CD4-positive, alpha-beta T cell treated with Interleukin-17A for 4 hours (primary cell): ENCODE measurements at regions not wholly inside any gene's neighbourhood (a gene's known extent, or its start where the extent isn't known, plus 50 kb on each side); places are given as distances from the start of the nearest gene placed in this dataset.
"Not testable (repeated sequence)": the region's sequence is repeated elsewhere in the genome, so short reads cannot be mapped to it uniquely, and the experiment has no call there.

Experiments
- DNase-seq: peaks from one replicate; pipeline ENCODE4 v3.0.0-alpha.2; 2020; ENCODE audit warnings: mixed read lengths

GRCh38 chr1:227508431-227508830, 54.9 kb upstream of the ZNF678 start:
- DNase-seq: no peak

DNA sequence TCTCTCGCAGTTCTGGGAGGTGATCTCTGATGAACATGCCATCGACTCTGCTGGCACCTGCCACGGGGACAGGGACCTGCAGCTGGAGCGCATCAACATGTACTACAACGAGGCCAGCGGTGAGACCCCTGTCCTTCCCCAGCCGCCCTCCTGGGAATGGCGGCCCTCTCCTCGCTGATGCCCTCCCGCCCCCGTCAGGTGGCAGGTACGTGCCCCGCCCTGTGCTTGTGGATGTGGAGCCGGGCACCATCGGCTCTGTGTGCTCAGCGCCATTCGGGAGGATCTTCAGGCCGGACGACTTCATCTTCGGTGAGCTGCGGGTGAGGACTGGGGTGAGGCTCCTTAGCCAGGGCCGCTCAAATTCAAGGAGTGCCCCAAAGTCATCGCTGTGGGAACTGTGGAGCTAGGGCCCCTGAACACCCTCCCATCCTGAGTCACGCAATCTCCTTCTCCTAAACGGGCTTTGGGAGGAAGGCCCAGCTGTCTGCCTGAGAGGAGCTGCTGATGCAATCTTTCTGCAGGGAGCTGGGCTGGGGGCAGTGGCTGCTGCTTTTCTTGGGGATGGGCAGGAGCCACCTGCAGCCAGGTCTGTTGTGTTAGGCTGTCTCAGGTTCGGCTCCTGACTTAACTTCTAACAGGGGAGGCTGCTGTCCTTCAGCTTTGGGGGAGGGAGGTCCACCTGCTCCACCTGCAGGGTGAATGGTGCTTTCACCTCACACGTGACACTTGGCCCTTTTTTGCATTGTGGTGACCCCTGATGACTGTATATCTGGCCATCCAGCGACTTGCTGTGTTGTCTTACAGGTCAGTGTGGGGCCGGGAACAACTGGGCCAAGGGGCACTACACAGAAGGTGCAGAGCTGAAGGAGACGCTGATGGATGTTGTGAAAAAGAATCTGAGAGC, 56.6 kb upstream of the ZNF678 start:
- not testable (repeated sequence) for DNase-seq

GRCh38 chr1:227496045-227496444, 67.3 kb upstream of the ZNF678 start:
- not testable (repeated sequence) for DNase-seq

GRCh38 chr1:227493863-227494551, 69.3 kb upstream of the ZNF678 start:
- not testable (repeated sequence) for DNase-seq

GRCh38 chr1:227490478-227490877, 72.9 kb upstream of the ZNF678 start:
- DNase-seq: no peak

DNA sequence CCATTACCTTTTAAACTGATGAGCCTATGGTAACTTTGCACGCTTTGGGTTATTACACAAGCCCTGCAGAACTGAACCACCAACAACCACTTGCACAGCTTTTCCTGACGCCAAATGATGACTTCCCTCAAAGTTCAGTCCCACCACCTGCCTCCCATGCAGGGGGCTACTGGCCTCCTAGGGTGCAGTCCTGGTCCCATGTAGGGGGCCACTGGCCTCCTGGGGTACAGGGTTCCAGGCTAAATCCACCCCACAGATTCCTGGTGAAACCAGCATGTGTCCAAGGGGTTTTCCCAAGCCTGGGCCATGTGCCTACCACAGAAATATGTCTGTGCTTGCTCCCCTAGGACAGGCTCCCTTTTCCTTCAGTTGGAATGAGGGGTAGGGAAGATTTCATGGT, 73.4 kb upstream of the ZNF678 start:
- DNase-seq: no peak

DNA sequence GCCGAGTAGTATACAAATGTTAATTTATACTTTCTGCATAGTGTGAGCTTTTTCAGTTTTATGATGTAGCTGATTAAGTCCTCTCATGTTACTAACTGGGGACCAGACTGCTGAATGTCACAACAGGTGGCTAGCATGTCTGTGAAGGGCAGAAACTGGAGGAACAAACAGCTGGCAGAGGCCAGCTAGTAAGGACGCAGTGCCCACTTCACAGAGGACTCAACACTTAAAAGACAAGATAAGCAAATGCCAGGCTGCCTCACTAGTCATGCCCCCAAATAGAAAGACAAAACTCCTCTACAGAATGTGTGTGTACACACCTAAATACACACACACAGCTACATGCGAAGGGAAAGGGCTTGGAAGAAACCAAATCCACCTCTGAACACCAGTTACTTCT, 73.8 kb upstream of the ZNF678 start:
- DNase-seq: no peak

DNA sequence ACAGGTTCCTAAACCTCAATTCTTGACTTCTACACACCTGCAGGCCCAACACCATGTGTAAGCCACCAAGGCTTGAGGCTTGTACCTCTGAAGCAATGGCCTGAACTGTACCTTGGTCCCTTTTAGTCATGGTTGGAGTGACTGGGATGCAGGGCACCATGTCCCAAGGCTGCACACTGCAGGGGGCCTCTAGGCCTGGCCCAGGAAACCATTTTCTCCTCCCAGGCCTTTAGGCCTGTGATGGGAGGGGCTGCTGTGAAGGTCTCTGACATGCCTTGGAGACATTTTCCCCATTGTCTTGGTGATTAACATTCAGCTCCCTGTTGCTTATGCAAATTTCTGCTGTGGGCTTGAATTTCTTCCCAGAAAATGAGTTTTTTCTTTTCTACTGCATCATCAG, 75.8 kb upstream of the ZNF678 start:
- no peak for DNase-seq

DNA sequence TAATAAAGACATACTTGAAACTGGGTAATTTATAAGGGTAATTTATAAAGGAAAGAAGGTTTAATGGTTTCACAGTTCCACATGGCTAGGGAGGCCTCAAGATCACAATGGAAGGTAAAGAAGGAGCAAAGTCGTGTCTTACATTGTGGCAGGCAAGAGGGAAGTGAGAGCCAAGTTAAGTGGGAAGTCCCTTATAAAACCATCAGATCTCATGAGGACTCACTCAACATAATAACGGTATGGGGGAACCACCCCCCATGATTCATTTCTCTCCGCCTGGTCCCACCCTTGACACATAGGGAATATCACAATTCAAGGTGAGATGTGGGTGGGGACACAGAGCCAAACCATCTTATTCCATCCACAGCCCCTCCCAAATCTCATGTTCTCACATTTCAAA, 76.8 kb upstream of the ZNF678 start:
- DNase-seq: no peak

GRCh38 chr1:227482023-227482299, 81.4 kb upstream of the ZNF678 start:
- no peak for DNase-seq

GRCh38 chr1:227474072-227474471, 89.3 kb upstream of the ZNF678 start:
- DNase-seq: not testable (repeated sequence)

DNA sequence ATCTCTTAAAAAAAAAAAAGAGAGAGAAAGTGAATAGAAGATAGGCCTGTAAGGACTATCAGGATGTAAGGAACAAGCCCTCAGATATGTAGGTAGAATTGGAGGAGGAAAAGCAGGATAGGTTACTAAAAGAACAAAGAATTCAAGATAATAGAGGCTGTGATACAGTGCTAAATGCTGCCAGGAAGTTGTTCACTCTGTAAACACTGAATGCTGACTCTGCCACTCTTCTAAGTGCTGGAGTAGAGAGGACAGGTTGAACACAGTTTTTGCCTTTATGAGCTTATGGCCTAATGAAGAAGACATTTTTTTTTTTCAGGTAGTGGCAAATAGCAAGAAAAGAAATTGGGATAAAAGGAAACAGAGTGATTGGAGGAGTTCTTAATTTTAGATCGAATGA, 90.6 kb upstream of the ZNF678 start:
- no peak for DNase-seq

DNA sequence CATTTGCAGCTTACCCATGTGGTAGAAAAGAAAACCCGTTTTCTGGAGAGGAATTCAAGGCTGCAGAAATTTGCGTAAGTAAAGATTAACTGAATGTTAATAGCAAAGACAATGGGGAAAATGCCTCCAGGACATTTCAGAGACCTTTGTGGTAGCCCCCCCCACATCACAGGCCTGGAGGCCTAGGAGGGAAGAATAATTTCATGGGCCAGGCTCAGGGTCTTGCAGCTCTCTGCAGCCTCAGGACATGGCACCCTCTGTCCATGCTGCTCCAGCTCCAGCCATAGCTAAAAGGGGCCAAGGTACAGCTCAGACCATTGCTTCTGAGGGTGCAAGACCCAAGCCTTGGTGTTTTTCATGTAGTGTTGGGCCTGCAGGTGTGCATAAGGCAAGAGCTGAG, 92.7 kb upstream of the ZNF678 start:
- DNase-seq: no peak

GRCh38 chr1:227469708-227470107, 93.6 kb upstream of the ZNF678 start:
- no peak for DNase-seq

GRCh38 chr1:227466039-227466645, 97.2 kb upstream of the ZNF678 start:
- DNase-seq: no peak

DNA sequence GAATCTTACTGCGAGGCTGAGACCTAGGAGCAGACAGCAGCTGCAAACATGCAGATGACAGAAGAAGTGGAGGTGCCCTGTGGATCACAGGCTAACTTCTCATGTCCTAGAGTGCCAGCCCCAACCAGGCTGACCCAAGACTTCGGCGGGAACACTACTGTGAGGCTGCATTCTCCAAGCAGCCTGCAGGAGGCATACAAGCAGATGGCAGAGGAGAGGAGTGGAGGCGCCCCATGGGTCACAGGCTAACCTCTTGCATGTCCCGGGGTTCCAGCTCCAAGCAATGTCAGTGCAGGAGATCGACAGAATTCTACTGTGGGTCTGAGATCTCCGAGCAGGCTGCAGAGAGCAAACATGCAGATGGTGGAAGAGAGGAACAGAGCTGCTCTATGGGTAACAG, 98.1 kb upstream of the ZNF678 start:
- DNase-seq: no peak

GRCh38 chr1:227459977-227460376, 103.4 kb upstream of the ZNF678 start:
- DNase-seq: no peak

- no peak for DNase-seq
These were observed 104.0 kb upstream of the ZNF678 start for GRCh38 chr1:227459326-227459841.

- DNase-seq: no peak
These were observed 108.7 kb upstream of the ZNF678 start for GRCh38 chr1:227454686-227455085.

GRCh38 chr1:227453631-227454355, 109.6 kb upstream of the ZNF678 start:
- DNase-seq: no peak

DNA sequence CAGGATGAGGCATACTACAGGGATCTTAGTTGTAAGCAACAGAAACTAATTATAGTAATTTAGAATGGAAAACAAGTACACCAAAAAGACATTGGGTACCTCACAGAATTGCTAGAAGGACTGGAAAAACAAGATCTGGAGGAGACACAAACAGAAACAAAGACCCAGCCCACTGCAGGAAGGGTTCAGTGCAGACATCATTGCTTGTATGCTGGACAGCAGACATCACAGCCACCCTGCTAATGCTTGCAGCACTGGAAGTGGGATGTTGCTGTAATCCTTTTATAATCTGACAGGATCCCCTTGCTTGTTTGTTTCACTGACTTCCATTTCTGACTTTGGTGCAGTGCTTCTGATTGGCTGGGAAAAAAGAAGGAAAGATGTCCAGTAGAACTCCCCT, 111.4 kb upstream of the ZNF678 start:
- DNase-seq: no peak

DNA sequence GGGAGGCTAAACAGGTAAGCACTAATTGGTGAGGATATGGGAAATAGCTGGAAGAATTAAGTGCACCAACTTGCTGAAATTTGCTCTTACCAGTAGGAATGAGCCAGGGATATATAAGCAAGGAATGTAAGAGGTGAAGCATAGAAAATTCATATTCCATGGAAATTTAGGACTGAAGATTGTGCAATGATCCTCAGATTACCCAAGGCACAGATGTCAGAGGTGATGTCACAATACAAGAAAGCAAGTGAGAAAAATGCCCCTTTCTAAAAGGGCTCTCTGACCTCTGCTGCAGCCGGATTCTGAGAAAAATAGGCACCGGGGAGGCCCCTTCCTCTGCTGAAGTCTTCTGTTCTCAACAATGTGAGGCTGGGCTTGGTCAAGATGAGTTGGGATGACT, 112.3 kb upstream of the ZNF678 start:
- no peak for DNase-seq

GRCh38 chr1:227450489-227450888, 112.9 kb upstream of the ZNF678 start:
- DNase-seq: no peak
